ENCODE measurements at regions not wholly inside any gene's neighbourhood (a gene's known extent, or its start where the extent isn't known, plus 50 kb on each side); places are given as distances from the start of the nearest gene placed in this dataset.

DNA sequence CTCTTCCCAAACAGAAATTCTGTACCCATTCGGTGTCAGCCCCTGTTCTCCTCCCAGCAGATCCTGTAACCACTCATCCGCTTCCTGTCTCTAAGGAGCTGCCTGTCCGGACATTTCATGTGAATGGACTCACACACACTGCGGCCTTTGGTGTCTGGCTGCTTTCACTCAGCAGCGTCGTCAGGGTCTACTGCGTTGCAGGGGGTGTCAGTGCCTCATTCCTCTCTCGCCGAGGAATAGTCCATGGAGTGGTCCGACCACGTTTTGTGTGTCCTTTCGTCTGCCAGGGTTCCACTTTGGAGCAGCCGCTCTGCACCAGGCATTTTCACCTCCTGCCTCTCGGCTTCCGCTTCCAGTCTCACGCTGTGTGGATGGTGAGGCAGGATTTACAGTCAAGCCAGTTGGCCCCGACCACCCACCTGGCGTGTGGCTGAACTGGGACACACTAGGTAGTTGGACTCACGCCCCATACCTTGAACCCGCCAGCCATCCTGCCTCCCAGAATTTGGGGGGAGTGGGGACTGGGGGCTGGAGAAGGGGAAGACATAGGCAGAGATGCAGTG, 188.2 kb upstream of the CIBAR2 start:
- no peak for DNase-seq

DNA sequence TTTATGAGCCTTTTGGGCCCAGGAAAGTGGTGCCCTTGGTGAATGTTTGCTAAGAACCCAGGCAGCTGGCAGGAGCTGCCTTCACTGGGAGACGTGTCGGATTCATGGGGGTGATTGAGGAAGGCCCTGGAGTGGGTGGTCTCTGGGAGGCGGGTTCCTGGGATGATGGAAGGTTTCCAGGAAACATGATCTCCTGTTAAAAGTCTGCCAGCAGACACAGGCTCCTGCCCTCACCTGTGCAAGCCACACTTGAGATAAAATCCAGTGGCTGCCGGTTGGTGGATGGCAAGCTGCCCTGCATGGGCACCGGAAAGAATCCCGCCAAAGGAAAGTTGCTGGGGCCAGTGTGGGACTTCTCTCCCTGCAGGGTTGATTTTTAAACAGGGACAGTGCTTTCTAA, 189.0 kb upstream of the CIBAR2 start:
- no peak for DNase-seq

DNA sequence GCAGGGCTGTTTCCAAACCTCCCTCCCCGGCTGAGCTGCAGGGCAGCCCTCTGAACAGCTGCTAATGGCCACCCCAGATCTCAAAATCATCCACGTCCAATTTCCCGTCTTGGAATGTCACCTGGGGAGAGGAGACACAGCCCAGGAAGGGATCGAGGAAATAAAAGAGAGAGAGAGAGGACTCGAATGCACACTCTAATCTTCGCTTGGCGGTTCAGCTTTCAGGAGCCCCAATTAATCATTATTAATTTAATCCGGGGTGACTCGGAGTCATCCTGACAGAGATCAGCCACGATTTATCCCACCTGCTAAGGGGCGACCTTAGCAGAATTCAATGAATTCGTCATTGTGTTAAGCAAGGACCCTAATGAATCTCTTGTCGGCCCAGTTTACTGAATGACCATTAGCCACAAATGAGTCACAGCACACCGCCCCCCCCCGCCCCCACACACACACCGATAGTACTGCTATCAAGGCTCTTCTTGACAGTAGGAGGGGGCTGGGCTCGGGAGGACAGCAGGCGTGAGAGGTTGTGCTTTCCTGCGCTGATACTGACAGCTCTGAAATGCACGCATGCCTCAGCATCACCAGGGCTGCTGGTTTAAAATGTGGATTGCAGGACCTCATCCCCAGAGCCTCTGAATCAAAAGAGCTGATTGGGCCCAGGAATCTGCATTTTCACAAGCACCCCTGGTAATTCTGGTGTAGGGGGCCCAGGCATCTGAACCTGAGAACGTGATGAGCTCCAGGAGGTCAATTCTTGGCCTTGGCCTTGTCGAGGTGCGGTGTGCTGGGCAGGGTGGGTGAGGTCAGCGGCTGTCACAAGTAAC, 190.0 kb upstream of the CIBAR2 start:
- no peak for DNase-seq

DNA sequence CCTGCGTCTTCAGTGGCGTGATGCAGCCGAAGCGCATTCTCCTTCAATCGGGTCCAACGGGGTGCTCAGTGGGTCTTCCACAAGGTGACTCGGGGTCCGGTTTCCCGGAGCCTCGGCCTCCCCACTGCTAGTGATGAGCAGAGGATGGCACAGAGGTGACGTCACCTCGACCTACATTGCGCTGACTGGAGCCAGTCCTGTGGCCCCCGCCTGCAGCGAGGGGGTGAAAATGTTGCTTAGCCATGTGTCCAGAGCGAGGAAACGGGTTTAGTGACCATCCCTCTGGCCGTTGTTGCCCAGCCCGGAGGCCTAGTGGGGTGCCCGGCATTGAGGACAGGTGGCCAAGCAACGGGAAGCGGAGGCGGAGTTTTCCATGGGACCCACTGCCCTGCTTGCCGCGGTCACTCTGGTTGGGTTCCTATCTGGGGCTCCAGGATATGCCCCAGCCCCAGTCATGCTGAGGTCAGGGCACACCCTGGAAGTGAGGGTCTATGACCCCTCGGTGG, 190.6 kb upstream of the CIBAR2 start:
- no peak for DNase-seq

DNA sequence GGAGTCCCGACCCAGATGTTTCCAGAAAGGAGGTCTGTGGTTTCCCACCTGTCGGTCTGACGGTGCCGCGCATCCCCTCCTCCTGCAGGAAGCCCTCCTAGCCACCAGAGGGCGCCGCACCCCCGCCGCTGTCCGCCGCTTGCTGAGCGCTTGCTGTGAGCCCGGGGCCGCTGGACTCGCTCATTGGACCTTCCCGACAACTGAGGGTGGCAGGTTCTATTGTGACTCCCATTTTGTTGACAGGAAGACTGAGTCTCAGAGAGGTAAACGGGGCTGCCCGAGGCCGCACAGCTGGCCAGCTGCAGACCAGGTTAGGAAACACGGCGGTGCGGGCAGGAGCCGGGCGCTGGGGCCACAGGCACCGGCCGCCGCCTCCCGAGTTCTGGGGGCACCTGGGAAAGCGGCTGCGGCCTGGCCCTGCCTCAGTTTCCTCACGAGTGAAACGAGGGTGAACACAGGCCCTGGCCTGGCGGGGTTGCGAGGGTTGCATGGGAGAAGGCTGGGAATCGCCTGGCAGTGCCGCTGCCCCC, 191.1 kb upstream of the CIBAR2 start:
- no peak for DNase-seq

DNA sequence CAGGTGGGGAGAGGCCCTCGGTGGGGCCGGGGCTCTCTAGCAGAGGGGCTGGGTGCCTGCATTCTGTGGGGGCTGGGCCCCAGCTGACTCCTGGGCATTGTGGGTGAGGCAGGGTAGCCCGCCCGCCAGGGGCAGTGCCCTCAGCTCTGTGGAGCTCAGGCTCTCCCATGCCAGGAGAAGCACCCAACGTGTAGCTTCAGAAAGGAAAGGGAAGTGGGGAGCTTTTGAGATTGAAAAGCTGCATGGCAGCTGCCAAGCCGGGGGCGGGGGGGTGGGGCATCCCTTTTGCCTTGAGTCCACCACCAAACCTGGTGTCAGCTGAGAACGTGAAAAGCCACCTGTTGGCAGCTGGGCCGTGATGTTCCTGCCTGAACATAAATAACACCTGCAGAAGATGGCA, 192.1 kb upstream of the CIBAR2 start:
- DNase-seq: no peak

DNA sequence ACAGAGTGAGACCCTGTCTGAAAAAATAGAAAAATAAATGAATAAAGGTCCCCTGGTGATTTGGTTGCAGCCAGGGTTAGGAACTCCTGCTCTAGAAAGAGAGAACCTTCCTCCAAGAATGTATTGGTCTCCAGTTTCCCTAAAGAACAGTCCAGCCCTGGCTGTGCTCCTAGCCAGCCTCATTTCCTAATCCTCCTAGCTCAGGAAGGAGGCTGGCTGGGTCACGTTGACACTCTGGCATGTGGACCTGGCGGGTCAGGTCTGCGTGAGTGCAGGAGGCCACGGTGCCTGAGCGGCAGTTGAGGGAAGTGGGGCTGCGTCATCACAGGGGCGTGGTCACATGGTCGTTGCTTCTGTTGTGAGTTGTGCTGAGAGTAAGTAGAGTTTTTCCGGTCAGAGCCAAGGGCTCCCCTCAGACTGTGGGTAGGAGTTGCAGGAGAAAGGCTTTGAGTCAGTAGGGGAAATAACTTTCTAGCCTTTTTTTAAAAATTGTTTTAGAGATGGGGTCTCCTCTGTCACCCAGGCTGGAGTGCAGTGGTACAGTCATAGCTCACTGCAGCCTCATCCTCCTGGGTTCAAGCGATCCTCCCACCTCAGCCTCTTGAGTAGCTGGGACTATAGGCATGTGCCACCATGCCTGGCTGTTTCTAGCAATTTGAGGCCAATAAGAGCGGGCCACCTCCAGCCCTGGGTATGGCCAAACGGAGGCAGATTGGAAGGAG, 194.0 kb upstream of the CIBAR2 start:
- no peak for DNase-seq

DNA sequence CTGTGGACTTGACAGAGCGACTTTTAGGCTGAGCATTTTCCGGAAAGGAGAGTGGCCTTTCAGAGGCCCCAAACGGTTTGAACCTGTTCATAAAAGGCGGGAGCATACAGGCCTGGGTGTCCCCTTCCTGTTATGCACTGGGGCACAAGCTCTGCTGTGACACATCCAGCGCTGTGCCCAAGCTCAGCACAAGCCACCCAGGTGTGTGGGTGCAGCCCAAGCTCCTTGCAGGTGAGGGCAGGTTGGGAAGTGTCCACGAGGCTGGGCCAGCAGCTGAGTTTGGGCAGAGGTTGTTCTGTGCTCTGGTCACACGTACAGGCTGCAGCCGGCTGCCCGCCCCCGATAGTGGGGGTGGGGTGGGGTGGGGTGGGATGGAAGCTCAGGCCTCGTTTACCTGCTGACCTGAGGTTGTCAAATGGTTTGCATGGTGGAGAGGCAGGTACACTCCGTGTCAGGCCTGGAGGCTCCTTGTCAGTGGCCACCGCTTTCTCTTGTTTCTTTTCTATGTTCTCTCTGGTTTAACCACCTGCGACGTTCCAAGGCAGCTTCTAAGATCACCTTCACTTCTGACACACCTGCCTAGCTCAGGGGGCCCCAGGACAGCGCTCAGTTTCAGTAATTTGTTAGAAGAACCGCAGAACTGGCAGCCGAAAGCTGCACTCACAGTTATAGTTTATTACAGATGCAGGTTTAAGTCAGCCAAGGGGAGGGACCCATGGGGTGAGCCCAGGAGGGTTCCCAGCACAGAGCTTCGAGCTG, 194.7 kb upstream of the CIBAR2 start:
- DNase-seq: no peak

DNA sequence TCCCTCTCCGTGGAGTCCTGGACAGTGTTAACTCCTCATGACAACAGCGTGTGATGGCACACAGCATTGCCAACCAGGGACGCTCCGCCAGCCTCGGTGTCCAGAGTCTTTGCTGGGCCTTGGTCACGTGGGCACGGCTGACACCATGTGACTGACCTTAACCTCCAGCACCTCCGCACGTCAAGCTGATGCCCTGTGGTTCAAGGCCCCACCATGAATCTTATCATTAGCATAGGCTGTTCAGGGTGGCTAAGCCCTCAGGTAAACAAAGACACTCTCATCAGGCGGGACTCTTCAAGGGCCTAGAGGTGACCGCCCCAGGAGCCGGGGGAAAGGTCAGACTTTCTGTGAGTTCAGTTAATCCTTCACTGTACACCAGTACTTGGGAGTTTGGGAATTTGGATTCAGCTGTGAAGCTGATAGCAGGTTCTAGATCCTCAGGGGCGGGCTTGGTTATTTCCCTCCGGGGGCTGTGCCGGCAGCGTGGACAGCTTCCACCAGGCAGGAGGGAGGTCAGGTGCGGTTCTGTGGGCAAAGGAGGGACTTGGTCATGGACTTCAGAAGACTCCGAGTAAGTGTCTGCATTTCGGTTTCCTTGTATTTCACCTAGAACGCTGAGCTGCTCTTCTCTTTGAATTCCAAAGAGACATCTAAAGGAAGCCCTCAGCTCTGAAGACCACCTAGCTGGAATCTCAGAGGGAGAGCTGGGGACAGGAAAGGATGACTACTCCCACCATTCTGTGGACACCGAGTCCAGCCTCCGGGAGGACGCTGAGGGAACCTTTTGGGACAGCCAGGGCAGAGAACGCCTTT, 195.5 kb upstream of the CIBAR2 start:
- DNase-seq: no peak

DNA sequence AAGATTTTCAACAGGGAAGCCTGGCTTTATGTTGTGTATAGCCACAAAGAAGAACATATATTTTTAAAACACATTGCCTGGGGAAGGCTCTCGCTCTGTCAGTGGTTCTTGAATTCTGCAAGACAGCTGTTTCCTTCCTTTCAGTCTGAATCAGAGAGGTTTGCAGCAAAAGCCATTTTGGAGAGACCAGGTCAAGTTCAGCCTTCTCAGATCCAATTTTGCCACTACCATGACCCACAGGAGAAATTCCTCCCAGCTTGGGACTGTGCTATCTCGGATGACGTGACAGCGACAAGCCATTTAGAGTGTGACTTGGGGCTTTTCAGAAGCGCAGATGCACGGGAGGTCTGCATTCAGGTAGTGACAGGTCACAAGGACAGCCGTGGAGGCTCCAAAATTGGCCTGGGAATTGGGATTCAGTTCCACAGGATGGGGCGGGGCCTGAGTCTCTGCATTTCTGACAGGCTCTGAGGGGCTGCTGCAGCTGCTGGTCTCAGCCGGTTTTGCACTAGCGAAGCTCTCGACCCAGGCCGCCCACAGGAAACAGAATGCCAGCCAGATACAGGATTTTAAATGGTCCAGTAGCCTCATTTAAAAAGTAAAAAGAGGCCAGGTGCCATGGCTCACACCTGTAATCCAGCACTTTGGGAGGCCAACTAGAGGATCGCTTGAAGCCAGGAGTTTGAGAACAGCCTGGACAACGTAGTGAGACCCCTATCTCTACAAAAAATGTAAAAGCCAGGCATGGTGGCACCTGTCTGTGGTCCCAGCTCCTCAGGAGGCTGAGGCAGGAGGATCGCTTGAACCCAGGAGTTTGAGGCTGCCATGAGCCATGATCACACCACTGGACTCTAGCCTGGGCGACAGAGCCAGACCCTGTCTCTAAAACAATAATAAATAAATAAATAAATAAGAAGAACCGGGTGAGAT, 196.6 kb upstream of the CIBAR2 start:
- no peak for DNase-seq

DNA sequence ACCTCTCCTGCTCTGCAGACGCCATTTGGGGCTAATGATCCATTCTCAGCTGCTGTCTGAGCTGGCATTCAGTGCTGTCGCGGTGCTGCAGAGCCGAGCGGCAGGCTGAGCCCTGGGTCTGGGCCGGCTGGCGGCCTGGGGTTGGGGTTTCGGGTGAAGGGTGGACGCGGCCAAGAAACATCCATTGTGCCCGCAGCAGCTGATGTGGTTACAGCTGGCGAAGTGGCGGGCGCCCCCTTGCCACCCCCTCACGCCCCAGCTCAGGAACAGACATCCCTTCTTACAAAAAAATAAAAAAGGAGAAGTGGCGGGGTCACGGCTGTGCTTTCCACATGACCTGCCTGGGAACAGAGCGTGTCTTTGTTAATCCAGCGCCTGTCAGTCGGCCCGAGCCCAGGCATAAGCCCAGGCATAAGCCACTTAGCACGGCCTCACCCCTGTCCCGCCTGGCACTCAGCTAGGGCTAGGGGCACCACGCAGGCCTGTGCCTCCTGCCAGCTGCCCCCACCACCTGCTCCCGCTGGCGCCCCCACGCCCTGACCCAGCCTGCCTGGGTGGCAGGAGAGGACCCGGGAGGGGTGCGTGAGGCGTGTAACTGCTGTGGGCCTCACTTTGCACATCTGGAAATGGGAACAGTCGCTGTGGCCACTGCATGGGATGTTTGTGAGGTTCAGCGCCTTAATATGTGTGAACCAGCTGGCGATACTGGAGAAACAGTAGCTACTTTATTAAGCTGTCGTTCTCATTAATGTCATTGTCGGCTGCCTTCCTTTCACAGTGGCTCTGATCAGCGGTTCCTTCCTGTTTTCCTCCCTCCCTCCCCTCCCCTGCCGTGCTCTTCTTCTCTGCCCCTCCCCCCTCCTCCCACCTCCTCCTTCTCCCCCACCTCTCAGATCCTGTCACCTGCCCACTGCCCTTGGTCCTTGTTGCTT, 197.7 kb upstream of the CIBAR2 start:
- DNase-seq: no peak

DNA sequence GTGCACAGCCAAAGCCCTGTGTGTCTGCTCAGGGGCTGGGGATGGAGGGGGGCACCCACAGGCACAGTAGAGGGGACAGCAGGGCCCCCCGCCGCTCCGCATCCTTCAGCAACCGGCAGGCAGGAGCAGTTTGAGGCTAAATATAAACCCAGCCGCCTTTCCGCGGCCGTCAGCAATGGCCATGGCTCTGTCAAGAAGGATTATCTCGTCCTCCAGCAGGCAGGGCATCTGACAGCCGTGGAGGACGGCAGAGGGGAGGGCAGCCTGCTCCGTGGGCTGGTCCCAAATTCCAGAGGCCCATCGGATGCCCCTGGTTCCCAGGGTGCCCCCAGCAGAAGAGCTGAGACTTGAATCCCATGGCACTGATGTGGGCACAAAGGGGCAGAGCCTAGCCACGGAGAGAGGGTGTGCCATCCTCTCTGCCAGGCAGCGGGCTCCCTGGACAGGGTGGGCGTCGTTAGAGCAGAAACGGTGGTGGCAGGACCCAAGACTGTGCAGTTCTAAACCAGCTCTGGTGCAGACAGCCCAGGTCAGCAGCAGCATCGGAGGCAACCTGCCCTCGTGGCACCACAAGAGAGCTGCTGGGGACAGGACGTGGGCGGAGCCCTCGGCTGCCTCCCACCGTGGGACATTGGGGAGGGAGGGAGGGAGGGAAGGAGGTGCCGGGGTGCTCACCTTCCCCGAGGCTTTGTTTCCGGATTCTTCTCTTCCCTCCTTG, 198.8 kb upstream of the CIBAR2 start:
- DNase-seq: no peak

DNA sequence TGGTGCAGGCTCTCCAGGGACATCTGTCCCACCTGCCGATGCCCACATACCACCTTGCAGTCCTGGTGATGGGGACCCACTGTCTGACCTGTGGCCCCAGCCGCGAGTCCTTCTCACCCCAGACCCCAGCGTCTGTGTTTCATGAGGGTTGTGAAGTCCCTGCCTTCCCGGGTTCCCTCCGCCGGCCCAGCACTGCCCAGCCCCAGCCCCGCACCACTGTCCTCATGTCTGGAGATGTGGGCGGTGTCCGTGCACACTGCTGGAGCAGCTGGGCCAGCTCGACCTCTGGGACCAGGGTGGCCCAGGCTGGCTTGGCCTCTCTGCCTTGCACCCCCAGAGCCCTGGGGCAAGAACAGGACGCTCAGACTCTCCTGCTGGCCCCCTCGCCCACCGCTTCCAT, 199.5 kb upstream of the CIBAR2 start:
- DNase-seq: no peak

DNA sequence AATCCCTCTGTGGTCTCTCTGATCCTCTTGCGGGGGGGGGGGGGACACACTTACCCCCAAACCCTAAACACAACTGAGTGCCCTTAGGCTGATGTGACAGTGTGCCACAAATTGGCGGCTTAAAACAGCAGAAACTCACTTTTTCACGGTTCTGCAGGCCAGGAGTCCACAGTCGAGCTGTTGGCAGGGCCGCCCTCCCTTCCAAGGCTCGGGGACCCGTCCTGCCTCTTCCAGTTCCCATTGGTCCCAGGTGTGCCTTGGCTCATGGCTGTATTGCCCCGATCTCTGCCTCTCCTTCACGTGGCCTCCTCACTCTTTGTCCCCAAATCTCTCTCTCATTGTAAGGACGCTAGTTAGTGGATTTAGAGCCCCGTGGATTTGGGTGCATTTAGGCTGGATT, 199.9 kb upstream of the CIBAR2 start:
- DNase-seq: no peak

DNA sequence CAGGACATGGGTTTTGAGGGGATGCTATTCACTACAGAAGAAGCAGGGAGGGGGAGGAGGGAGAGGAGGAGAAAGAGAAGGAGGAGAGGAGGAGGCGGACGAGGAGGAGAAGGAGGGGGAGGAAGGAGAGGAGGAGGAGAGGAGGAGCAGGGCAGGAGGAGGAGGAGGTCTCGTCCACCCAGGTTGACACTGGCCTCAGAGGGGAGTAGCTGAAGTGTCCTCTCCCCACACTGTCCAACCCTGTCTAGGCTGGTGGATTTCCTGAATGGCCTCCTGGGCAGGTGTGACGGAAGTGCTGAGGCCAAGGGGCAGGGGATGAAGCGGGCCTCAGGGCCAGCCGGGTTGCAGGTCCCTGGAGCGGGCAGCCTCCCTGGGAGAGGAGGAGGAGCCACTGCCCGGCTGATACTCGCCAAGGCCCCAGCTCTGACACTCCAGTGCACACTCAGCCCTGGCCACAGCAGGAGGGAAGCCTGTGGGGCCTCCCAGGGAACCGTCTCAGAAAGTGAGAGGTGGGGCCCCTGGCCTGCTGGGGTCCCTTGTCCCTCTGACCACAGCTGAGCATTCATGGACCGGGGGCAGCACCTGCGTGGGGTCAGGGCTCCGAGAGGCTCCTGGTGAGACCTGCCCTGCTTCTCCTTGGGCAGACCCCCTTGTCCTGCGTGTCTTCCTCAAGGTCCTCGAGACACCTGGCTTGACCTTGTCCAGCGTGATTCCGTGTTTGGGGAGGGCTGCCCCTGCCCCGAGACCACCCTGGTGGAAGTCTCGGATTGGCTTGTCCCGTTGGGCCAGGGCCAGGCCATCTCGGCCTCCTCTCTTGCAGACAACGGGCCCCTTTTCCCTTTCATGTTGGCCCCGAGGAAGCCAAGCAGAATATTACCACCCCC, 200.6 kb upstream of the CIBAR2 start:
- DNase-seq: no peak

DNA sequence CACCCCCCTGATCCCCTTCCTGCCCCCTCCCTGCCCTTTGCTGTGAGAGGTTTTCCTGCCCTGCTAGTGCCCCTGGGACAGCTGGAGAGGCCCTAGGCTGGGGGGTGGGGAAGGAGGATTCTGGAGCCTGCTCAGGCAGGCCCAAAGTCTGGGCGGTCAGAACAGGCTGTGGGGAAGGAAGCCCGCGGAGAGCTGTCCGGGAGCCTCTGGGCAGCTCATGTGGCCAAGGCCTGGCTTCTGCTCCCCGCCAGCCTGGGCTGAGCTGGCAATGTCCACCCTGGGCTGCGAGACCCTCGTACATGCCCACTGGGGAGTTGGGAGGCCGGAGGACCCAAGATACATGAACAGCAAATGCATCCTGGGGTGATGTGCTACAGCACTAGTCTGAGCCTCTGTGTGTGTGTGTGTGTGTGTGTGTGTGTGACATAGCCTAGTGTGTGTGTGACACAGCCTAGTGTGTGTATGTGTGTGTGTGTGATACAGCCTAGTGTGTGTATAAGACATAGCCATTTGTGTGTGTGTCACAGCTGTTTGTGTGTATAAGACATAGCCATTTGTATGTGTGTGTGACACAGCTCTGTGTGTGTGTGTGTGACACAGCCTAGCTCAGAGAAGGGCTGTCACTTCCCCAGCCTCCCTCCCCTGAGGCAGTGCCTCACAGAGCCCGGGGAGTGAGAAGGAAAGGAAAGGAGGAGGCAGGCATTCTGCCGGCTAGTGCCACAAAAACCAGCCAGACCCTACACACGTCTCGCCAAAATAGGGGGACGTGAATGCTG, 201.4 kb upstream of the CIBAR2 start:
- DNase-seq: no peak

DNA sequence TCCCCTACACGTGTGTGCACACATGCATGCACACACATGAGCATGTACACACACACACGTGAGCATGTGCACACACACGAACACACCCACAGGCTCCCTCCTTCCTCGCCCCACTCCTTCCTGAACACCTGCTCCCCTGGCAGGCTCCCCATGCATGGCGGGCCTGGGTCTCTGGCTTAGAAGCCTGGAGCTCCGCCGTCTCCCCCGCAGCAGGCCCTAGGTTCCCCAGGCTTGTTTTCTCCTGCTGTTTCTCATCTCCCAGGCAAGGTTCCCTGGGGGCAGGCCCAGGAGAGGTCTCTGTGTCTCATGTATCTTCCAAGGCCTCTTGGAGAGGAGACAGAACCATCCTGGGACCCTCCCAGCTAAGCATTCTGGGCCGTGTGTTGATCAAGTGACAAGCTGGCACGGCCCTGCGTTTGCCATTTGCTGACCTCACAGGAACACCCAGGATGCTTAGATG, 202.3 kb upstream of the CIBAR2 start:
- no peak for DNase-seq

All from NCI-H2081 treated with DMSO at 0.1 percent for 48 hours (cell line).